ENCODE measurements at regions not wholly inside any gene's neighbourhood (a gene's known extent, or its start where the extent isn't known, plus 50 kb on each side); places are given as distances from the start of the nearest gene placed in this dataset.
A peak's percentile ranks its signal among the peaks of the same experiment; 100 is the strongest.

GRCh38 chr10:10792681-10793080 lies 225.0 kb upstream of the CELF2 start:
- WGBS, 2 donors: 21 to 27% methylated on average over 3 of the region's 3 CpGs
- Histone ChIP-seq H3K9me3 (no peaks in the 10 kb centered on the region), H3K4me1 (peaks cover 0 to 28% (median 8%) of the 10 kb centered on the region in 3 donors), H3K36me3 (no peaks in the 10 kb centered on the region), H3K27me3 (no peaks in the 10 kb centered on the region), H3K27ac (no peak overlapping the region), H3K4me3 (no peak overlapping the region)
- TF ChIP-seq POLR2A (IDR thresholded peaks at IDR 0.05) (no peak), CTCF (IDR thresholded peaks at IDR 0.05) (no peak)
- intact Hi-C loops (cut with DNase I): no loop called here
- no peak for DNase-seq

- Histone ChIP-seq H3K36me3 (no peaks in the 10 kb centered on the region), H3K27me3 (no peaks in the 10 kb centered on the region), H3K4me3 (no peak overlapping the region), H3K27ac (no peak overlapping the region), H3K9me3 (no peaks in the 10 kb centered on the region), H3K4me1 (peaks cover 0 to 38% (median 8%) of the 10 kb centered on the region in 3 donors)
- 54 to 60% methylated on average over 8 of the region's 8 CpGs for WGBS, 2 donors
- intact Hi-C loops (cut with DNase I): no loop called here
- TF ChIP-seq POLR2A (IDR thresholded peaks at IDR 0.05) (no peak), CTCF (IDR thresholded peaks at IDR 0.05) (no peak)
- DNase-seq: no peak
Observed at GRCh38 chr10:10794046-10794445, 223.6 kb upstream of the CELF2 start.

GRCh38 chr10:10794791-10795191 lies 222.9 kb upstream of the CELF2 start:
- Histone ChIP-seq H3K4me3 (no peak overlapping the region), H3K27me3 (no peaks in the 10 kb centered on the region), H3K36me3 (no peaks in the 10 kb centered on the region), H3K4me1 (peaks cover 0 to 38% (median 8%) of the 10 kb centered on the region in 3 donors), H3K27ac (no peak overlapping the region), H3K9me3 (no peaks in the 10 kb centered on the region)
- WGBS, 2 donors: 71 to 74% methylated on average over 5 of the region's 5 CpGs
- intact Hi-C loops (cut with DNase I): no loop called here
- DNase-seq: no peak
- TF ChIP-seq POLR2A (IDR thresholded peaks at IDR 0.05) (no peak), CTCF (IDR thresholded peaks at IDR 0.05) (no peak)

- peak overlapping the region in 3 of 4 donors; percentile 5 to 56 (median 7) for H3K4me3 ChIP-seq
Observed at GRCh38 chr10:10796061-10796773, 221.5 kb upstream of the CELF2 start.

More at GRCh38 chr10:10796061-10796773, 221.5 kb upstream of the CELF2 start:
- Histone ChIP-seq H3K4me1 (peaks cover 0 to 38% (median 8%) of the 10 kb centered on the region in 3 donors), H3K36me3 (no peaks in the 10 kb centered on the region), H3K27me3 (no peaks in the 10 kb centered on the region), H3K9me3 (no peaks in the 10 kb centered on the region), H3K27ac (peak overlapping the region; percentile 21 to 93 (median 82))
- DNase-seq: no peak
- no peak for TF ChIP-seq POLR2A (IDR thresholded peaks at IDR 0.05)
- TF ChIP-seq CTCF (IDR thresholded peaks at IDR 0.05): no peak
- intact Hi-C loops (cut with DNase I): no loop called here
- WGBS, 2 donors: 49 to 68% methylated on average over 8 of the region's 8 CpGs

All from esophagus squamous epithelium (tissue), 5 donors.